ENCODE measurements at regions not wholly inside any gene's neighbourhood (a gene's known extent, or its start where the extent isn't known, plus 50 kb on each side); places are given as distances from the start of the nearest gene placed in this dataset.

- TF ChIP-seq CTCF (IDR thresholded peaks at IDR 0.05; ENCODE audit: insufficient read depth, low read length, poor library complexity, severe bottlenecking): no peak
- Histone ChIP-seq H3K36me3 (ENCODE audit: control insufficient read depth, insufficient read depth, low read length) (no peaks in the 10 kb centered on the region), H3K27me3 (replicated peaks; ENCODE audit: control insufficient read depth, insufficient read depth, low read length) (no peaks in the 10 kb centered on the region; the same call in 1 of the 2 replicates), H3K4me3 (replicated peaks; ENCODE audit: low read depth, low read length) (no peak overlapping the region)
- DNase-seq (ENCODE audit: extremely low read depth, insufficient read length): no peak
Measured at GRCh38 chr7:35401217-35401879, 147.4 kb upstream of the TBX20 start.

GRCh38 chr7:35399840-35400239 lies 145.9 kb upstream of the TBX20 start:
- no peak for DNase-seq (ENCODE audit: extremely low read depth, insufficient read length)
- Histone ChIP-seq H3K36me3 (ENCODE audit: control insufficient read depth, insufficient read depth, low read length) (no peaks in the 10 kb centered on the region), H3K4me3 (replicated peaks; ENCODE audit: low read depth, low read length) (no peak overlapping the region), H3K27me3 (replicated peaks; ENCODE audit: control insufficient read depth, insufficient read depth, low read length) (no peaks in the 10 kb centered on the region; the same call in 1 of the 2 replicates)
- no peak for TF ChIP-seq CTCF (IDR thresholded peaks at IDR 0.05; ENCODE audit: insufficient read depth, low read length, poor library complexity, severe bottlenecking)

- H3K4me3 ChIP-seq (replicated peaks; ENCODE audit: low read depth, low read length): no peak overlapping the region
- H3K36me3 ChIP-seq (ENCODE audit: control insufficient read depth, insufficient read depth, low read length): no peaks in the 10 kb centered on the region
- no peak for TF ChIP-seq CTCF (IDR thresholded peaks at IDR 0.05; ENCODE audit: insufficient read depth, low read length, poor library complexity, severe bottlenecking)
- DNase-seq (ENCODE audit: extremely low read depth, insufficient read length): no peak
- H3K27me3 ChIP-seq (replicated peaks; ENCODE audit: control insufficient read depth, insufficient read depth, low read length): no peaks in the 10 kb centered on the region; the same call in 1 of the 2 replicates
Measured at GRCh38 chr7:35399216-35399615, 145.3 kb upstream of the TBX20 start.

GRCh38 chr7:35398518-35398917 lies 144.6 kb upstream of the TBX20 start:
- DNase-seq (ENCODE audit: extremely low read depth, insufficient read length): no peak
- H3K36me3 ChIP-seq (ENCODE audit: control insufficient read depth, insufficient read depth, low read length): no peaks in the 10 kb centered on the region
- H3K4me3 ChIP-seq (replicated peaks; ENCODE audit: low read depth, low read length): no peak overlapping the region
- no peaks in the 10 kb centered on the region; the same call in 1 of the 2 replicates for H3K27me3 ChIP-seq (replicated peaks; ENCODE audit: control insufficient read depth, insufficient read depth, low read length)
- no peak for TF ChIP-seq CTCF (IDR thresholded peaks at IDR 0.05; ENCODE audit: insufficient read depth, low read length, poor library complexity, severe bottlenecking)

- TF ChIP-seq CTCF (IDR thresholded peaks at IDR 0.05; ENCODE audit: insufficient read depth, low read length, poor library complexity, severe bottlenecking): no peak
- H3K4me3 ChIP-seq (replicated peaks; ENCODE audit: low read depth, low read length): no peak overlapping the region
Measured at GRCh38 chr7:35390146-35390545, 136.2 kb upstream of the TBX20 start.

More at GRCh38 chr7:35390146-35390545, 136.2 kb upstream of the TBX20 start:
- no peak for DNase-seq (ENCODE audit: extremely low read depth, insufficient read length)
- Histone ChIP-seq H3K27me3 (replicated peaks; ENCODE audit: control insufficient read depth, insufficient read depth, low read length) (no peaks in the 10 kb centered on the region; the same call in none of the 2 replicates), H3K36me3 (ENCODE audit: control insufficient read depth, insufficient read depth, low read length) (no peaks in the 10 kb centered on the region)

Measured in GM06990 (cell line).